Keratinocyte (primary cell): ENCODE measurements at regions not wholly inside any gene's neighbourhood (a gene's known extent, or its start where the extent isn't known, plus 50 kb on each side); places are given as distances from the start of the nearest gene placed in this dataset.

Experiments
- DNase-seq: peaks from one replicate; pipeline ENCODE4 v3.0.0-alpha.2; 2011; ENCODE audit warnings: low read depth, missing footprints, low spot score
- FAIRE-seq: peaks from 2 replicates; lab custom pipeline; 2011; peaks lifted over from hg19 to GRCh38; lab: Jason Lieb, UNC
- H2AFZ ChIP-seq: 2 replicates; pipeline ENCODE4 v1.6.0; 2012; ENCODE audit warnings: low read length, control low read depth, inconsistent platforms; ENCODE audit not compliant: control insufficient read depth
- H3K27ac ChIP-seq: 2 replicates; pipeline ENCODE4 v1.5.1; 2011; ENCODE audit warnings: low read length; ENCODE audit not compliant: control insufficient read depth, insufficient read depth
- H3K27me3 ChIP-seq: 3 replicates; pipeline ENCODE4 v1.6.0; 2011; ENCODE audit warnings: low read length; ENCODE audit not compliant: control insufficient read depth, insufficient read depth; ENCODE audit errors: extremely low read depth
- H3K36me3 ChIP-seq, 2 experiments: 2 replicates in 1 of 2; 3 replicates in 1 of 2; pipeline ENCODE4 v1.5.1; 2011; ENCODE audit warnings: low read length in 2 of 2, mild to moderate bottlenecking in 1 of 2; ENCODE audit not compliant: control insufficient read depth in 2 of 2, insufficient read depth in 2 of 2; ENCODE audit errors: extremely low read depth in 1 of 2
- H3K4me1 ChIP-seq: 3 replicates; pipeline ENCODE4 v1.5.1; 2011; ENCODE audit warnings: low read length; ENCODE audit not compliant: control insufficient read depth, insufficient read depth; ENCODE audit errors: extremely low read depth
- H3K4me2 ChIP-seq: 3 replicates; pipeline ENCODE4 v1.6.0; 2011; ENCODE audit warnings: low read depth, low read length; ENCODE audit not compliant: control insufficient read depth, insufficient read depth; ENCODE audit errors: extremely low read depth
- H3K4me3 ChIP-seq, 3 experiments: fragments of 200-600 bp in 1 of 3; sonication (generic) in 1 of 3; 2 replicates in 2 of 3; 3 replicates in 1 of 3; pipeline ENCODE4 v1.5.1; 2011 to 2016; ENCODE audit warnings: low read length in 3 of 3, mild to moderate bottlenecking in 3 of 3, control low read depth in 2 of 3, inconsistent platforms in 1 of 3, low read depth in 1 of 3, mixed read lengths in 1 of 3, mixed run types in 1 of 3, moderate library complexity in 1 of 3; ENCODE audit not compliant: control insufficient read depth in 2 of 3, insufficient read depth in 2 of 3; ENCODE audit errors: extremely low read depth in 1 of 3
- H3K79me2 ChIP-seq: 2 replicates; pipeline ENCODE4 v1.6.0; 2012; ENCODE audit warnings: low read length; ENCODE audit not compliant: control insufficient read depth, insufficient read depth
- H3K9ac ChIP-seq: 3 replicates; pipeline ENCODE4 v1.6.0; 2011; ENCODE audit warnings: low read length; ENCODE audit not compliant: control insufficient read depth, insufficient read depth; ENCODE audit errors: extremely low read depth
- H3K9me1 ChIP-seq: 3 replicates; pipeline ENCODE4 v1.6.0; 2011; ENCODE audit warnings: low read length; ENCODE audit not compliant: control insufficient read depth, insufficient read depth; ENCODE audit errors: extremely low read depth
- H3K9me3 ChIP-seq: 2 replicates; pipeline ENCODE4 v1.5.1; 2012; ENCODE audit warnings: low read depth, low read length; ENCODE audit not compliant: control insufficient read depth
- H4K20me1 ChIP-seq: 3 replicates; pipeline ENCODE4 v1.6.0; 2011; ENCODE audit warnings: low read length; ENCODE audit not compliant: control insufficient read depth, insufficient read depth; ENCODE audit errors: extremely low read depth
- EZH2 ChIP-seq: IDR thresholded peaks from one replicate; pipeline ENCODE4 v1.6.1; 2012; ENCODE audit warnings: inconsistent platforms, mild to moderate bottlenecking, low read length, moderate library complexity
- dilution Hi-C: fragments of 300-500 bp; cut with MboI; formaldehyde crosslinking; loops from one replicate; pipeline ENCODE4 v1.7.0; 2020; ENCODE audit warnings: low sequenced_read_pairs; ENCODE audit not compliant: extremely low pct_ligation_motif_present
- TF ChIP-seq, protein P1 (sequence below), 3 experiments: IDR thresholded peaks in 1 of 3; conservative IDR thresholded peaks in 1 of 3; optimal IDR thresholded peaks in 1 of 3; 2 replicates in 2 of 3; 3 replicates in 1 of 3; pipeline versions ENCODE3 to v1.5.1; 2011; ENCODE audit warnings: low read length in 3 of 3, mild to moderate bottlenecking in 3 of 3, moderate library complexity in 2 of 3, control low read depth in 1 of 3, inconsistent platforms in 1 of 3; ENCODE audit not compliant: insufficient read depth in 2 of 3; ENCODE audit errors: extremely low read depth in 1 of 3

DNA sequence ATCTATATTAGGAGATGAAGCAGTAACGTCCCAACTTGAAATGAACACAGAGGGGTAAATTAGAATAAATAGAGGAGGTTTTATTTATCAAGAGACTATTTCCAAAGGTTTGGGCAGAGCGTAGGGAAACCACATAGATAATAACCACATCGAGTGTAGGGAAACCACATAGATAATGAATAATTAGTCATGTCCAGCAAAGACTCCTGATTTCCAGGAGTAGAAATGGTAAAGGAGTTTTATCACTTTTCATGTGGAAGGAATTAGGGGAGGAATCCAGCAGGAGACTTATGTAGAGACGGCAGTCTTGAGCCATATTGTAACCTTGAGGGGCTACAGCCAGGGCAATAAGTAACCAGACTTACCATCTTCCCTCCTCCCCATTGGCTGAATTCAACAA is 136.3 kb upstream of the CSNK1A1L start:
- no peak for DNase-seq
- H3K9me3 ChIP-seq, result peaks cover 4% of the 10 kb centered on the region
- H3K9ac ChIP-seq, result no peak overlapping the region
- no peak for FAIRE-seq
- H3K27ac ChIP-seq, result no peak overlapping the region
- H3K4me2 ChIP-seq, result no peak overlapping the region
- H4K20me1 ChIP-seq, result no peaks in the 10 kb centered on the region
- TF ChIP-seq, protein P1, sequence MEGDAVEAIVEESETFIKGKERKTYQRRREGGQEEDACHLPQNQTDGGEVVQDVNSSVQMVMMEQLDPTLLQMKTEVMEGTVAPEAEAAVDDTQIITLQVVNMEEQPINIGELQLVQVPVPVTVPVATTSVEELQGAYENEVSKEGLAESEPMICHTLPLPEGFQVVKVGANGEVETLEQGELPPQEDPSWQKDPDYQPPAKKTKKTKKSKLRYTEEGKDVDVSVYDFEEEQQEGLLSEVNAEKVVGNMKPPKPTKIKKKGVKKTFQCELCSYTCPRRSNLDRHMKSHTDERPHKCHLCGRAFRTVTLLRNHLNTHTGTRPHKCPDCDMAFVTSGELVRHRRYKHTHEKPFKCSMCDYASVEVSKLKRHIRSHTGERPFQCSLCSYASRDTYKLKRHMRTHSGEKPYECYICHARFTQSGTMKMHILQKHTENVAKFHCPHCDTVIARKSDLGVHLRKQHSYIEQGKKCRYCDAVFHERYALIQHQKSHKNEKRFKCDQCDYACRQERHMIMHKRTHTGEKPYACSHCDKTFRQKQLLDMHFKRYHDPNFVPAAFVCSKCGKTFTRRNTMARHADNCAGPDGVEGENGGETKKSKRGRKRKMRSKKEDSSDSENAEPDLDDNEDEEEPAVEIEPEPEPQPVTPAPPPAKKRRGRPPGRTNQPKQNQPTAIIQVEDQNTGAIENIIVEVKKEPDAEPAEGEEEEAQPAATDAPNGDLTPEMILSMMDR (optimal IDR thresholded peaks at IDR 0.05 in 1 of 3, IDR thresholded peaks at IDR 0.05 in 1 of 3, conservative IDR thresholded peaks at IDR 0.05 in 1 of 3; ENCODE audit: extremely low read depth in 1 of 3, insufficient read depth in 2 of 3, low read length in 3 of 3), result no peak
- no peak for TF ChIP-seq EZH2
- H3K9me1 ChIP-seq, result no peaks in the 10 kb centered on the region
- no peak overlapping the region for H2AFZ ChIP-seq
- no peaks in the 10 kb centered on the region for H3K79me2 ChIP-seq
- no peak overlapping the region for H3K4me3 ChIP-seq
- no peaks in the 10 kb centered on the region for H3K36me3 ChIP-seq
- H3K4me1 ChIP-seq, result no peaks in the 10 kb centered on the region
- H3K27me3 ChIP-seq, result no peaks in the 10 kb centered on the region
- dilution Hi-C loops, result no loop called here

DNA sequence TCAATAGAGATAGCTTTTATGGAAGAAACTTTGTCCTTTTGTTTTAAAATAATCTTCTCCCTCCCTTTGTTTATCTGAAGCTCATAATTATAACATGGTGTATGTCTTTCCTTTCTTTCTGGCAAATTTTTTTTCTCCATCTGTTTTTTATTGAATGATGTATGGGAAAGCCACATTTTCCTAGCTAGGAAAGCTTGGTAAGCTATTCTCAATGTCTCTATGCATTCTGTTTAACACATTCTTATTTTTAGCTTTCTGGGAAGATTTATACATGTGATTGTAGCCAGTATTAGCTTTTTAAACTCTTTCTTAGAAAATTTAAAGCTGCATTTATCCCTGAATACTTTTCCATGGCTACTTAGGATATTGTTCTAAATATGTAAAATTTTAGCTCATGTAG is 124.9 kb upstream of the CSNK1A1L start:
- Histone ChIP-seq H4K20me1 (no peaks in the 10 kb centered on the region), H3K9ac (no peak overlapping the region), H3K79me2 (no peaks in the 10 kb centered on the region), H3K9me1 (no peaks in the 10 kb centered on the region), H3K4me2 (no peak overlapping the region), H3K4me1 (peaks cover 7% of the 10 kb centered on the region), H2AFZ (no peak overlapping the region), H3K27me3 (no peaks in the 10 kb centered on the region), H3K4me3 (no peak overlapping the region), H3K36me3 (no peaks in the 10 kb centered on the region), H3K9me3 (peaks cover 1% of the 10 kb centered on the region), H3K27ac (no peak overlapping the region)
- FAIRE-seq (no peak), DNase-seq (no peak)
- dilution Hi-C loops, result no loop called here
- TF ChIP-seq, protein P1 (optimal IDR thresholded peaks at IDR 0.05 in 1 of 3, IDR thresholded peaks at IDR 0.05 in 1 of 3, conservative IDR thresholded peaks at IDR 0.05 in 1 of 3; ENCODE audit: extremely low read depth in 1 of 3, insufficient read depth in 2 of 3, low read length in 3 of 3), result no peak
- no peak for TF ChIP-seq EZH2
